Neural cell (in vitro differentiated cells): ENCODE measurements at regions not wholly inside any gene's neighbourhood (a gene's known extent, or its start where the extent isn't known, plus 50 kb on each side); places are given as distances from the start of the nearest gene placed in this dataset.

Source experiments
- H2AFZ ChIP-seq: fragments of 200-600, 300-800 bp; sonication (generic), shearing (Covaris generic); 2 replicates; pipeline ENCODE4 v1.6.0; 2014; ENCODE audit warnings: low read depth, mild to moderate bottlenecking, antibody characterized with exemption, low read length, moderate library complexity
- H3F3A ChIP-seq: fragments of 200-600 bp; shearing (Covaris generic); 2 replicates; pipeline ENCODE4 v1.6.1; 2016; ENCODE audit warnings: mild to moderate bottlenecking, moderate library complexity, mixed read lengths, antibody characterized with exemption, low read length; ENCODE audit not compliant: insufficient read depth, poor library complexity, severe bottlenecking
- H3K27ac ChIP-seq: fragments of 200-600, 300-800 bp; sonication (generic), shearing (Covaris generic); 2 replicates; pipeline ENCODE4 v1.5.1; 2014; ENCODE audit warnings: mild to moderate bottlenecking, low read length, moderate library complexity
- H3K27me3 ChIP-seq: fragments of 300-800, 200-600 bp; sonication (generic), shearing (Covaris generic); 2 replicates; pipeline ENCODE4 v1.6.0; 2014; ENCODE audit warnings: mild to moderate bottlenecking, low read depth, low read length, moderate library complexity; ENCODE audit not compliant: insufficient read depth
- H3K36me3 ChIP-seq: fragments of 300-800, 200-600 bp; sonication (generic), shearing (Covaris generic); 2 replicates; pipeline ENCODE4 v1.5.1; 2014; ENCODE audit warnings: mild to moderate bottlenecking, antibody characterized with exemption, low read length, moderate library complexity; ENCODE audit not compliant: insufficient read depth
- H3K4me2 ChIP-seq: fragments of 300-800, 200-600 bp; sonication (generic), shearing (Covaris generic); 2 replicates; pipeline ENCODE4 v1.6.0; 2014; ENCODE audit warnings: mild to moderate bottlenecking, low read length
- H3K4me3 ChIP-seq: fragments of 300-800, 200-600 bp; sonication (generic), shearing (Covaris generic); 2 replicates; pipeline ENCODE4 v1.5.1; 2014; ENCODE audit warnings: mild to moderate bottlenecking, low read length, moderate library complexity
- H3K79me2 ChIP-seq: fragments of 200-600 bp; shearing (Covaris generic); replicated peaks from 2 replicates; pipeline ENCODE4 v1.6.0; 2014; ENCODE audit warnings: mild to moderate bottlenecking, low read length, moderate library complexity; ENCODE audit not compliant: insufficient read depth
- H3K9ac ChIP-seq: fragments of 300-800, 200-600 bp; sonication (generic), shearing (Covaris generic); 2 replicates; pipeline ENCODE4 v1.6.1; 2016; ENCODE audit warnings: mild to moderate bottlenecking, low read length, mixed read lengths
- H3K9me2 ChIP-seq: fragments of 200-600 bp; shearing (Covaris generic); 2 replicates; pipeline ENCODE4 v1.6.1; 2016; ENCODE audit warnings: mild to moderate bottlenecking, low read length, mixed read lengths; ENCODE audit not compliant: insufficient read depth
- H3K9me3 ChIP-seq: fragments of 200-600, 300-800 bp; sonication (generic), shearing (Covaris generic); 2 replicates; pipeline ENCODE4 v1.6.1; 2016; ENCODE audit warnings: mild to moderate bottlenecking, mixed run types, low read length, moderate library complexity, mixed read lengths
- H4K20me1 ChIP-seq: fragments of 200-600 bp; shearing (Covaris generic); 2 replicates; pipeline ENCODE4 v1.6.1; 2016; ENCODE audit warnings: mild to moderate bottlenecking, mixed run types; ENCODE audit not compliant: insufficient read depth
- EP300 ChIP-seq: fragments of 450-650 bp; conservative IDR thresholded peaks from 2 replicates; pipeline ENCODE4 v1.6.1; 2014; ENCODE audit warnings: antibody characterized with exemption, mild to moderate bottlenecking, moderate library complexity; ENCODE audit not compliant: poor library complexity, severe bottlenecking
- EZH2 ChIP-seq: fragments of 200-600, 300-800 bp; shearing (Covaris generic), sonication (generic); IDR thresholded peaks from 2 replicates; pipeline ENCODE4 v1.6.1; 2014; ENCODE audit warnings: antibody characterized with exemption, low read length, borderline replicate concordance, mild to moderate bottlenecking; ENCODE audit not compliant: insufficient read depth, poor library complexity, severe bottlenecking
- MXI1 ChIP-seq: fragments of 450-650 bp; conservative IDR thresholded peaks from 2 replicates; pipeline ENCODE4 v1.6.1; 2014; ENCODE audit warnings: antibody characterized with exemption, mild to moderate bottlenecking; ENCODE audit not compliant: poor library complexity, severe bottlenecking
- POLR2AphosphoS5 ChIP-seq: IDR thresholded peaks from 2 replicates; pipeline ENCODE4 v1.6.1; 2012
- RAD21 ChIP-seq: fragments of 450-650 bp; conservative IDR thresholded peaks from 2 replicates; pipeline ENCODE4 v1.6.1; 2014; ENCODE audit warnings: antibody characterized with exemption, mild to moderate bottlenecking, moderate library complexity
- SMC3 ChIP-seq: fragments of 450-650 bp; conservative IDR thresholded peaks from 2 replicates; pipeline ENCODE4 v1.6.1; 2014; ENCODE audit warnings: antibody characterized with exemption, mild to moderate bottlenecking, moderate library complexity; ENCODE audit not compliant: poor library complexity
- TAF1 ChIP-seq: IDR thresholded peaks from 2 replicates; pipeline ENCODE4 v1.6.1; 2012; ENCODE audit warnings: low read depth
- TF ChIP-seq, protein P1 (sequence below): fragments of 450-650 bp; IDR thresholded peaks from 2 replicates; pipeline ENCODE4 v1.5.1; 2014; ENCODE audit warnings: antibody characterized with exemption, mild to moderate bottlenecking, moderate library complexity; ENCODE audit not compliant: poor library complexity, severe bottlenecking
- TF ChIP-seq, protein P2 (sequence below): IDR thresholded peaks from 2 replicates; pipeline ENCODE4 v1.6.1; 2012; ENCODE audit warnings: borderline replicate concordance

DNA sequence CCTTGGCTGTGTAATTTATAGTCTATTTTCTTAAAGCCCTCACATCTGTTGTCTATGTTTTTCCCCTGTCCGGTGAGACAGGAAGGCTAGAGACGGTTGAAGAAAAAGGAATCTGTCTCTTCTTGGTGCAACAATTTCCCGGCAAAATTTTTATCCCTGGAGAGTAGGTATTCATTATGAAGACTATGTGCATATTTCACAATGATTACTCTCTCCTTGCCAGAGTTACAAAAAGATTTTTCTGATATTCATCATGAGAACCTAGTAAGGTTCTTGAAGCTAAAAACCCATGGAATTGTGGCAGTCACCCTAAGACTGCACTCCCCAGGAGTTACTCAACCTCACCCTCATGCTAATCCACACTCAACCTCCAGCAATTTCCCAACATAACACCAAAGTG is 55.0 kb upstream of the GHITM start:
- Histone ChIP-seq H3F3A (no peaks in the 10 kb centered on the region), H3K4me2 (no peak overlapping the region), H3K4me3 (no peak overlapping the region), H3K9ac (no peak overlapping the region), H3K9me3 (no peaks in the 10 kb centered on the region), H3K36me3 (no peaks in the 10 kb centered on the region), H3K27me3 (no peaks in the 10 kb centered on the region), H3K9me2 (no peaks in the 10 kb centered on the region), H4K20me1 (no peaks in the 10 kb centered on the region), H3K27ac (no peak overlapping the region), H3K79me2 (no peaks in the 10 kb centered on the region), H2AFZ (no peak overlapping the region)
- no peak for TF ChIP-seq MXI1
- TF ChIP-seq POLR2AphosphoS5, result no peak

- no peaks in the 10 kb centered on the region for H4K20me1 ChIP-seq
- no peak overlapping the region for H3K4me2 ChIP-seq
- TF ChIP-seq MXI1, result no peak
- H3K36me3 ChIP-seq, result no peaks in the 10 kb centered on the region
- H3K79me2 ChIP-seq, result no peaks in the 10 kb centered on the region
- no peak overlapping the region for H3K27ac ChIP-seq
- H3K4me3 ChIP-seq, result no peak overlapping the region
- no peak overlapping the region for H2AFZ ChIP-seq
- no peaks in the 10 kb centered on the region for H3K9me2 ChIP-seq
- H3K27me3 ChIP-seq, result no peaks in the 10 kb centered on the region
- H3K9me3 ChIP-seq, result no peaks in the 10 kb centered on the region
- no peak overlapping the region for H3K9ac ChIP-seq
- no peaks in the 10 kb centered on the region for H3F3A ChIP-seq
Observed at GRCh38 chr10:84087202-84087601, 52.1 kb upstream of the GHITM start.

DNA sequence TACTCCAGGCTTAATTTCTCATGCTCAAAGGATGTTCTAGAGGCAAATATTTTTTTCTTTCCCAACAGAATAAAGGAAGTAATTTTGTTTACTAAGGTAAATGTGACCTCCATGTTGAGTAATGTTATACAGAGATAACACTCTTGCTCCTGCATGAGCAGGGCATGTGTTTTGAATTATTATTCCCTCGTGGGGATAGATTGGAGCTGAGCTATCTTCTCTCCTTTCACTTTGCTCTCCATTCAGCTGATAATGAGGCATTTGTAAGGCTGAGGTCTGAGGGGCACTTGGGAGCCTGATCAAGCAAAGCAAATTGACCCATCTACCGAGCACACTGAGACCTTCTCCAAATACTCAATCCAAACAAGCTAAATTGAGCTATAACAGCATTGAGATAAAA is 50.7 kb upstream of the GHITM start:
- Histone ChIP-seq H3K27ac (peak overlapping the region; percentile 29), H3K27me3 (no peaks in the 10 kb centered on the region), H2AFZ (no peak overlapping the region), H3K36me3 (no peaks in the 10 kb centered on the region), H3K4me3 (peak overlapping the region; percentile 34), H3K9me2 (no peaks in the 10 kb centered on the region), H3K4me2 (no peak overlapping the region), H3K9me3 (no peaks in the 10 kb centered on the region), H4K20me1 (no peaks in the 10 kb centered on the region), H3F3A (no peaks in the 10 kb centered on the region), H3K79me2 (no peaks in the 10 kb centered on the region), H3K9ac (no peak overlapping the region)
- peak; percentile 13 for TF ChIP-seq RAD21
- TF ChIP-seq EP300, result peak; percentile 18
- TF ChIP-seq, protein P1, sequence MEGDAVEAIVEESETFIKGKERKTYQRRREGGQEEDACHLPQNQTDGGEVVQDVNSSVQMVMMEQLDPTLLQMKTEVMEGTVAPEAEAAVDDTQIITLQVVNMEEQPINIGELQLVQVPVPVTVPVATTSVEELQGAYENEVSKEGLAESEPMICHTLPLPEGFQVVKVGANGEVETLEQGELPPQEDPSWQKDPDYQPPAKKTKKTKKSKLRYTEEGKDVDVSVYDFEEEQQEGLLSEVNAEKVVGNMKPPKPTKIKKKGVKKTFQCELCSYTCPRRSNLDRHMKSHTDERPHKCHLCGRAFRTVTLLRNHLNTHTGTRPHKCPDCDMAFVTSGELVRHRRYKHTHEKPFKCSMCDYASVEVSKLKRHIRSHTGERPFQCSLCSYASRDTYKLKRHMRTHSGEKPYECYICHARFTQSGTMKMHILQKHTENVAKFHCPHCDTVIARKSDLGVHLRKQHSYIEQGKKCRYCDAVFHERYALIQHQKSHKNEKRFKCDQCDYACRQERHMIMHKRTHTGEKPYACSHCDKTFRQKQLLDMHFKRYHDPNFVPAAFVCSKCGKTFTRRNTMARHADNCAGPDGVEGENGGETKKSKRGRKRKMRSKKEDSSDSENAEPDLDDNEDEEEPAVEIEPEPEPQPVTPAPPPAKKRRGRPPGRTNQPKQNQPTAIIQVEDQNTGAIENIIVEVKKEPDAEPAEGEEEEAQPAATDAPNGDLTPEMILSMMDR, result no peak
- no peak for TF ChIP-seq EZH2
- TF ChIP-seq TAF1, result no peak

GRCh38 chr10:84089162-84089561 is 50.1 kb upstream of the GHITM start:
- Histone ChIP-seq H3K27ac (peak overlapping the region; percentile 29), H3K9me3 (no peaks in the 10 kb centered on the region), H3K4me2 (no peak overlapping the region)

More at GRCh38 chr10:84089162-84089561, 50.1 kb upstream of the GHITM start:
- Histone ChIP-seq H3K36me3 (no peaks in the 10 kb centered on the region), H3K9me2 (no peaks in the 10 kb centered on the region), H3K79me2 (no peaks in the 10 kb centered on the region), H2AFZ (no peak overlapping the region), H3K27me3 (no peaks in the 10 kb centered on the region), H3K9ac (no peak overlapping the region), H3K4me3 (peak overlapping the region; percentile 34), H4K20me1 (no peaks in the 10 kb centered on the region), H3F3A (no peaks in the 10 kb centered on the region)
- TF ChIP-seq, protein P2, sequence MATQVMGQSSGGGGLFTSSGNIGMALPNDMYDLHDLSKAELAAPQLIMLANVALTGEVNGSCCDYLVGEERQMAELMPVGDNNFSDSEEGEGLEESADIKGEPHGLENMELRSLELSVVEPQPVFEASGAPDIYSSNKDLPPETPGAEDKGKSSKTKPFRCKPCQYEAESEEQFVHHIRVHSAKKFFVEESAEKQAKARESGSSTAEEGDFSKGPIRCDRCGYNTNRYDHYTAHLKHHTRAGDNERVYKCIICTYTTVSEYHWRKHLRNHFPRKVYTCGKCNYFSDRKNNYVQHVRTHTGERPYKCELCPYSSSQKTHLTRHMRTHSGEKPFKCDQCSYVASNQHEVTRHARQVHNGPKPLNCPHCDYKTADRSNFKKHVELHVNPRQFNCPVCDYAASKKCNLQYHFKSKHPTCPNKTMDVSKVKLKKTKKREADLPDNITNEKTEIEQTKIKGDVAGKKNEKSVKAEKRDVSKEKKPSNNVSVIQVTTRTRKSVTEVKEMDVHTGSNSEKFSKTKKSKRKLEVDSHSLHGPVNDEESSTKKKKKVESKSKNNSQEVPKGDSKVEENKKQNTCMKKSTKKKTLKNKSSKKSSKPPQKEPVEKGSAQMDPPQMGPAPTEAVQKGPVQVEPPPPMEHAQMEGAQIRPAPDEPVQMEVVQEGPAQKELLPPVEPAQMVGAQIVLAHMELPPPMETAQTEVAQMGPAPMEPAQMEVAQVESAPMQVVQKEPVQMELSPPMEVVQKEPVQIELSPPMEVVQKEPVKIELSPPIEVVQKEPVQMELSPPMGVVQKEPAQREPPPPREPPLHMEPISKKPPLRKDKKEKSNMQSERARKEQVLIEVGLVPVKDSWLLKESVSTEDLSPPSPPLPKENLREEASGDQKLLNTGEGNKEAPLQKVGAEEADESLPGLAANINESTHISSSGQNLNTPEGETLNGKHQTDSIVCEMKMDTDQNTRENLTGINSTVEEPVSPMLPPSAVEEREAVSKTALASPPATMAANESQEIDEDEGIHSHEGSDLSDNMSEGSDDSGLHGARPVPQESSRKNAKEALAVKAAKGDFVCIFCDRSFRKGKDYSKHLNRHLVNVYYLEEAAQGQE, result no peak
- TF ChIP-seq RAD21 (no peak), EP300 (no peak), MXI1 (no peak), TAF1 (no peak), POLR2AphosphoS5 (no peak), EZH2 (no peak), SMC3 (no peak)
- TF ChIP-seq, protein P1, result no peak
